ENCODE measurements at regions not wholly inside any gene's neighbourhood (a gene's known extent, or its start where the extent isn't known, plus 50 kb on each side); places are given as distances from the start of the nearest gene placed in this dataset.

DNA sequence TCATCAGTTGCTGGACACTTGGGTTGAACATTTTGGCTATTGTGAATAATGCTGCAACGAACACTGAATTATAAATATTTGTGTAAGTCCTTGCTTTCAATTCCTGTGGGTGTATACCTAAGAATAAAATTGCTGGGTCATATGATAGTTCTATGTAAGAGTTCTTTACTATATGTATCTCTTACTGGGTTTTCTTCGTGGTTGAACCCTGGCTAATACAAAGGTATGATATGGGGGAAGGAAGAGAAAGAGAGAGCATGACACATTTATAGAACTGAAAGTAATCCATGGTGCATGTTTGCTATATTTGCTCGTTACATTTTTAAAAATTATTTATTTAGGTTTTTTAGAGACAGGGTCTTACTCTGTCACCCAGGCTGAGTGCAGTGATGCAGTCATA is 143.1 kb upstream of the GAREM1 start:
- no peak for TF ChIP-seq CTCF (IDR thresholded peaks at IDR 0.05)
- TF ChIP-seq POLR2A (IDR thresholded peaks at IDR 0.05), result no peak
- no peak for TF ChIP-seq EP300 (IDR thresholded peaks at IDR 0.05)

Measured in suprapubic skin (tissue), 3 donors.